RCC 7860 (cell line): ENCODE measurements at regions not wholly inside any gene's neighbourhood (a gene's known extent, or its start where the extent isn't known, plus 50 kb on each side); places are given as distances from the start of the nearest gene placed in this dataset.
"Not testable (repeated sequence)": the region's sequence is repeated elsewhere in the genome, so short reads cannot be mapped to it uniquely, and the experiment has no call there.

Source experiments
- DNase-seq: peaks from one replicate; pipeline ENCODE4 v3.0.0-alpha.2; 2015; ENCODE audit warnings: low spot score
- FAIRE-seq: peaks from 2 replicates; lab custom pipeline; 2012; peaks lifted over from hg19 to GRCh38; lab: Jason Lieb, UNC

DNA sequence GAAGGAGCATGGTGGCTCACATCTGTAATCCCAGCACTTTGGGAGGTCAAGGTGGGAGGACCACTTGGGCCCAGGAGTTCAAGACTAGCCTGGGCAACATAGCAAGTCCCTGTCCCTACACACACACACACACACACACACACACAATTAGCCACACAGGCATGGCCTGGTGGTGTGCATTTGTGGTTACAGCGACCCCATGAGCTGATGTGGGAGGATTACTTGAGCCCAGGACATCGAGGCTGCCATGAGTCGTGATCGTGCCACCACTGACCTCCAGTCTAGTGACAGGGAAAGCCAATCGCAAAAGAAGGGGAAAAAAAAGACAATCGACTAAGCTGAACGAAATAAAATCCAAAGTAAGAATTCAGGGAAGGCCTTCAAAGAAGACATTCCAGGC is 67.9 kb downstream of the TBX3 start:
- DNase-seq: no peak
- FAIRE-seq: no peak

DNA sequence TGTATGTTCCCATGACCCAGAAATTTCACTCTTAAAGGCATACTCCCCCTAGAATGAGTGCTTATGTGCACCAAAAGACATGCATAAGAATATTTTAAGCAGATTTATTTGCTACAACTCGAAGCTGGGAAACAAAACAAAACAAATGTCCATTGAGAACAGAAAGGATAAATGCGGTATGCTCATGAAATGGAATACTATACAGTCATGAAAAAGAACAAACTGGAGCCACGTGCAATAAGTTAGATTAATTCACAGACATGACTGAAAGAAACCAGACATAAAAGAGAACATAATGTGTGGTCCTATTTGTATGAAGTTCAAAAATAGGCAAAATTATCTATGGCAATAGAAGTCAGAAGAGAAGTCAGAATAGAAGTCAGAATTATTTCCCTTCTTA is 69.9 kb downstream of the TBX3 start:
- DNase-seq (no peak), FAIRE-seq (no peak)

GRCh38 chr12:114612062-114612461 is 71.9 kb downstream of the TBX3 start:
- no peak for FAIRE-seq
- DNase-seq: no peak

DNA sequence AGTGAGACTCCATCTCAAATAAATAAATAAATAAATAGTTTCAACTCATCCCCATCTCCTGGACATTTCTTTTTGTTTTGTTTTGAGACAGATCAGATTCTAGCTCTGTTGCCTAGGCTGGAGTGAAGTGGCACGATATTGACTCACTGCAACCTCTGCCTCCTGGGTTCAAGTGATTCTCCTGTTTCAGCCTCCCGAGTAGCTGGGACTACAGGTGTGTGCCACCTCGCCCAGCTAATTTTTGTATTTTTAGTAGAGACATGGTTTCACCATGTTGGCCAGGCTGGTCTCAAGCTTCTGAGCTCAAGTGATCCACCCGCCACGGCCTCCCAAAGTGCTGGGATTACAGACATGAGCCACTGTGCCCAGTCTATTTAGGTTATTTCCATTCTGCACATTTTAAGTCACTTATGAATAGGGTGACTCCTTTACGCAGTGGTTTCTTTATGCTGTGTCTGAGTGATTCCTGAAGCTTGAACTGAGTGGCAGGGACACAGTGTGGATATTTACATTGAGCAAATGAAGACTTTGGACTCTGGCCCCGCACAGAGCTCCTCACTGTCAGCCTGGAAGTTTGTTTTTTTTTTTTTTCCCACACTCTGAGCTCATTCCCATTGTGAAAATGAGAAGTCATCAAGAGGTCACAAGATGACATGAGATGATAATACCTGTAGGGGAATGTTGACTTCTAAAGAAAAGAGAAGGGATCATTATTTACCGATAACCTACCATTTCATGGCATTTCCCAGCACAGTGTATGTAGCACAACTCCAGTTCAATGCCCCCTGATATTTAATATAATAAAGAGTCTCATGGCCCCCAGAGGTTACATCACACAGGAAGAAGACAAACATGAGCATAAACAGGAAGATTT is 72.6 kb downstream of the TBX3 start:
- DNase-seq (no peak), FAIRE-seq (no peak)

GRCh38 chr12:114608509-114608908 is 75.5 kb downstream of the TBX3 start:
- FAIRE-seq (no peak), DNase-seq (no peak)

DNA sequence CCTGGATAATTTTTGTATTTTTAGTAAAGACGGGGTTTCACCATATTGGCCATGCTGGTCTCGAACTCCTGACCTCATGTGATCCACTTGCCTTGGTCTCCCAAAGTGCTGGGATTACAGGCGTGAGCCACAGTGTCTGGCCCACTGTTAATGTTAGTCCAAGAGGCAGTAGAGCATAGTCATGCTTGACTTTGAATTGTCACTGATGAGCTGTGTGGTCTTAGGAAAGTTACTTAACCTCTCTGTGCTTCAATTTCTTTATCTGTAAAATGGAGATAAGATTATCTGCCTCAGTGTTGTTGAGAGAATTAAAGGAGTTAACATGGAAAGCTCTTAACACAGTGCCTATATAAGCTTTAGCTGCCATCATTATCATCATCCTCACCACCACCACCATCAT is 78.1 kb downstream of the TBX3 start:
- FAIRE-seq (no peak), DNase-seq (no peak)

DNA sequence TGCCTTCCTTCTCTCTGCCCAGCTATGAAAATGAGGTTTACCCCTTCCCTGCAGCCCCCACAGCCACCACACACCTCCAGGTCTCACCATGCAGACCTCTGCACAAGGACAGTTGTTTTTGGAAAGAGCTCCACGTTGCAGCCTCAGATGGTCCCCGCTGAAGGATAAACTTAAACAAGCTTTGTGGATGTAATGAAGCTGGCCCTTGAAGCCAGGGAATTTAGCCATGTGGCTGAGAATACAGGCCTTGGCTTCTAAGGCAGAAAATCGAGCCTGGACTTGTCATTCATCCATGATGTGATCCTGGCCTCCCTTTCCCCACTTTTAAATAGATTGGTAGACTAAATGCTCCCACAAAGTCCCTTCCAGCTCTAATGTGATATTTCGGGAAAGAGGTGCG is 79.4 kb downstream of the TBX3 start:
- FAIRE-seq: no peak

DNA sequence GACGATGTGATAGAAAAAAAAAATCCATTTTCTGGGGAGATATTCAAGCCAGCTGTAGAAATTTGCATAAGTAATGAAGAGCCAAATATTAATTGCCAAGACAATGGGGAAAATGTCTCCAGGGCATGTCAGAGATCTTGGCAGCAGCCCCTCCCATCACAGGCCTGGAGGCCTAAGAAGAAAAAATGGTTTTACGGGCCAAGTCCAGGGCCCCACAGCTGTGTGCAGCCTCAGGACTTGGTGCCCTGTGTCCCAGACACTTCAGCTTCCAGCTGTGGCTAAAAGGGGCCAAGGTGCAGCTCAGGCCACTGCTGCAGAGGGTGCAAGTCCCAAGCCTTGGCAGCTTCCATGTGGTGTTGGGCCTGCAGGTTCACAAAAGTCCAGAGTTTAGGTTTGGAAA is 83.4 kb downstream of the TBX3 start:
- FAIRE-seq, DNase-seq: not testable (repeated sequence)

More for the DNA sequence above, 79.4 kb downstream of the TBX3 start:
- DNase-seq: no peak

GRCh38 chr12:114598111-114598510 is 85.9 kb downstream of the TBX3 start:
- DNase-seq: no peak
- no peak for FAIRE-seq

GRCh38 chr12:114592946-114593345 is 91.0 kb downstream of the TBX3 start:
- FAIRE-seq (no peak), DNase-seq (no peak)

DNA sequence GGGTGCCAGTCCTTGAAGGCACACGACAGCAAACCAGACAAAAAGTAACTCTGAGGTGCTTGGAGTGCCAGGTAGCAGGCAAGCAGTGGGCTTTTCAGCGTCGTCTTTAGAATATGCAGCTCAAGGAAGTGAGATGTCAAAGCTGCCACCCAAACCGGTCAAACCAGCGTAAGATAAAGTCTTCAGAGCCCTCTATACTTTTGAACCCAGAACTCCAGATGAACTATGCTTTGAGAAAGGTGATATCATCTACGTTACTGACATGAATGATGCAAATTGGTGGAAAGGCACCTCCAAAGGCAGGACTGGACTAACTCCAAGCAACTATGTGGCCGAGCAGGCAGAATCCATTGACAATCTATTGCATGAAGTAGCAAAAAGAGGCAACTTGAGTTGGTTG is 95.9 kb downstream of the TBX3 start:
- FAIRE-seq (no peak), DNase-seq (no peak)

DNA sequence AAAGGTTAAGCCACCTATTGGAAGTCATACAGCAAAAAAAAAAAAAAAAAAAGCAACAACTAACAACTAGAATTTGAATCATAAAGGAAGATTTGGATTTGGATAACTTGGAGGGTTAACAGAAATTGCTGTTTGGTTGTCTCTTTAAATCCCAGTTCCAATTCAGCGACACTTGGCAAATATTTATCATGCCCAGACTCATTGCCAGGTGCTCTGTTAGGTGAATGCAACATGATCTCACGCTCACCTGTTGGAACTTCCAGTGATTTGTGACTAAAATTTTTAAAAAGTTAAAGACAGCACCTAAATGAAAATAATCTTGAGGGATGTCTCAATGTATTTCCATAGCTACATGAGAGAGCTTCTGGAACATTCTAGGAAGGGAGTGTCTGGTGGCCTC is 103.7 kb downstream of the TBX3 start:
- no peak for DNase-seq
- no peak for FAIRE-seq

DNA sequence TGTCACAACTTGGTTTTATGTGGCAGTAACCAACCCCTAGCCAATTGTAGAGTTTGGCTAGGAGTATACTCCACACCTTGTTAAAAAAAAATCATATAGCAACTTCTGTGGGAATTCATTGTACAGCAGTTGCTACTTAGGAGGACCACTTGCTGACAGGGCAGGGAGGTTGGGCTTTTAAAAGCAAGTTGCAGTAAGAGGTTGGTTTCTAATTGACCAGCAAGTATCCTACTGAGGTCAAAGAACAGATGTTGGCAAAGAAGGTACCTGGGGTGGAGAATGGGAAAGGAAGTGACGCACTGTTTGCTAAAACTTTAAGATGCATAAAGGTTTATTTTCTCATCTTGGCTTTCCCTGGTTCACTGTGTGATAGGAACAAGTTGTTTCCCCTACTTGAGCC is 104.6 kb downstream of the TBX3 start:
- DNase-seq: no peak
- no peak for FAIRE-seq

- no peak for DNase-seq
- FAIRE-seq: no peak
These were observed 121.3 kb downstream of the TBX3 start for GRCh38 chr12:114562654-114563053.

GRCh38 chr12:114555451-114555850 is 128.5 kb downstream of the TBX3 start:
- no peak for DNase-seq
- no peak for FAIRE-seq

GRCh38 chr12:114547636-114548035 is 136.3 kb downstream of the TBX3 start:
- DNase-seq (no peak), FAIRE-seq (no peak)

DNA sequence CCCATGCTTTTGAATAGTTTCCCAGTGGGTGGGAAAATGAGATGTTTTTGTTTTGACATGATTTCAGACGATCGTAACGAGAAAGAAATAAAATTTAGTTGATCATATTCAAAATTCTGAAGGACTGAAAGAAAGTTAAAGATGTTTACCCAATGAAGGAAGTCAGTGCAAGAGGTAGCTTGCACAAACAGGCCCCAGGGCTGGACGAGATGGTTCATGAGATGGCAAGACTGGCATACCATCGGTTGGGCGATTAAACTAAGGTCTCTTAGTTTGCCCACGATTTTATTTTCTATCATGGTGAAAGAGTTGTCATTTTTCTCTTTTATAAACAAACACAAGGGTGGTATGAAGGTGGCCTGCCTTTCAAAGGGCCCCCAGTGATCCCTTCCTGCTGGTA is 124.5 kb upstream of the TBX5 start:
- FAIRE-seq (no peak), DNase-seq (no peak)

- no peak for FAIRE-seq
- DNase-seq: no peak
These were observed 124.0 kb upstream of the TBX5 start for GRCh38 chr12:114529966-114530365.

DNA sequence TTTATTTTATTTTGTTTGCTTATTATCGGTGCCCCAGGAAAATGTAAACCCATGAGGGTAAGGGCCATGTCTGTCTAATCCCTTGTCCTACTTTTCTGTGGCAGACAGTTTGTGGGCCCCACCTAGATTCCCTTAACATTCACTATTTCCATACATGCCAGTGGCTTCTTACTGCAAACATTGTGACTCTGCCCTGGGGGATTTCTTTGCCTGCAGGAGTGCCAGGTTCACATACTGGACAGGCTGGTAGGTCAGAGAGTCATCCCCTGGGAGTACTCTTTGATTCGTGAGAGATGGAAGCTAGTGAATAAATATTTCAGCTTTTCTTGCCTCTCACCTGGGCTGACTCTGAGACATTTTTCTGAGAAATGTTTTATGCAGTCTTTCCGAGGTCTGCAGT is 122.8 kb upstream of the TBX5 start:
- DNase-seq (no peak), FAIRE-seq (no peak)

DNA sequence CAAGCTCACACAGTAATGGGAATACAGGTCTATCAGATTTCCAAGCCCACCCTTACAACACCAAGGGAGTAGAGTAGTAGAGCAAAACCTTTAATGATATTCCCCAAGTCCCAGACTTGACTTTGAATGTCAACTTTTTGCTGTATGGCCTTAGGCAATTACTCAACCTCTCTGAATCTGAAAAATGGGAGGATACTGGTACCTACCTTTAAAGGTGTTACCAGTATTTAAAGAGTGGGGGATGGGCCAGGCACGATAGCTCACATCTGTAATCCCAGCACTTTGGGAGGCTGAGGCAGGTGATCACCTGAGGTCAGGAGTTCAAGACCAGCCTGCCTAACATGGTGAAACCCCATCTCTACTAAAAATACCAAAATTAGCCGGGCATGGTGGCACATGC is 115.2 kb upstream of the TBX5 start:
- not testable (repeated sequence) for DNase-seq, FAIRE-seq

- no peak for DNase-seq
- no peak for FAIRE-seq
These were observed 106.4 kb upstream of the TBX5 start for GRCh38 chr12:114512351-114512750.

- FAIRE-seq (no peak), DNase-seq (peak; percentile 28)
These were observed 102.7 kb upstream of the TBX5 start for GRCh38 chr12:114508529-114509129.
